ENCODE measurements at regions not wholly inside any gene's neighbourhood (a gene's known extent, or its start where the extent isn't known, plus 50 kb on each side); places are given as distances from the start of the nearest gene placed in this dataset.
"Not testable (repeated sequence)": the region's sequence is repeated elsewhere in the genome, so short reads cannot be mapped to it uniquely, and the experiment has no call there.

GRCh38 chr12:42019746-42020145, 124.9 kb downstream of the GXYLT1 start:
- TF ChIP-seq, protein P1, sequence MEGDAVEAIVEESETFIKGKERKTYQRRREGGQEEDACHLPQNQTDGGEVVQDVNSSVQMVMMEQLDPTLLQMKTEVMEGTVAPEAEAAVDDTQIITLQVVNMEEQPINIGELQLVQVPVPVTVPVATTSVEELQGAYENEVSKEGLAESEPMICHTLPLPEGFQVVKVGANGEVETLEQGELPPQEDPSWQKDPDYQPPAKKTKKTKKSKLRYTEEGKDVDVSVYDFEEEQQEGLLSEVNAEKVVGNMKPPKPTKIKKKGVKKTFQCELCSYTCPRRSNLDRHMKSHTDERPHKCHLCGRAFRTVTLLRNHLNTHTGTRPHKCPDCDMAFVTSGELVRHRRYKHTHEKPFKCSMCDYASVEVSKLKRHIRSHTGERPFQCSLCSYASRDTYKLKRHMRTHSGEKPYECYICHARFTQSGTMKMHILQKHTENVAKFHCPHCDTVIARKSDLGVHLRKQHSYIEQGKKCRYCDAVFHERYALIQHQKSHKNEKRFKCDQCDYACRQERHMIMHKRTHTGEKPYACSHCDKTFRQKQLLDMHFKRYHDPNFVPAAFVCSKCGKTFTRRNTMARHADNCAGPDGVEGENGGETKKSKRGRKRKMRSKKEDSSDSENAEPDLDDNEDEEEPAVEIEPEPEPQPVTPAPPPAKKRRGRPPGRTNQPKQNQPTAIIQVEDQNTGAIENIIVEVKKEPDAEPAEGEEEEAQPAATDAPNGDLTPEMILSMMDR (IDR thresholded peaks at IDR 0.05; ENCODE audit: borderline replicate concordance, insufficient read depth, low read depth, low read length) = no peak
- no peak overlapping the region for H3K4me3 ChIP-seq (ENCODE audit: low read depth, low read length)

- TF ChIP-seq, protein P1 (IDR thresholded peaks at IDR 0.05; ENCODE audit: borderline replicate concordance, insufficient read depth, low read depth, low read length) = no peak
- H3K4me3 ChIP-seq (ENCODE audit: low read depth, low read length) = no peak overlapping the region
Measured at GRCh38 chr12:42017051-42017450, 127.6 kb downstream of the GXYLT1 start.

- TF ChIP-seq, protein P1 (IDR thresholded peaks at IDR 0.05; ENCODE audit: borderline replicate concordance, insufficient read depth, low read depth, low read length) = no peak
Measured at GRCh38 chr12:42015051-42015461, 129.6 kb downstream of the GXYLT1 start.

DNA sequence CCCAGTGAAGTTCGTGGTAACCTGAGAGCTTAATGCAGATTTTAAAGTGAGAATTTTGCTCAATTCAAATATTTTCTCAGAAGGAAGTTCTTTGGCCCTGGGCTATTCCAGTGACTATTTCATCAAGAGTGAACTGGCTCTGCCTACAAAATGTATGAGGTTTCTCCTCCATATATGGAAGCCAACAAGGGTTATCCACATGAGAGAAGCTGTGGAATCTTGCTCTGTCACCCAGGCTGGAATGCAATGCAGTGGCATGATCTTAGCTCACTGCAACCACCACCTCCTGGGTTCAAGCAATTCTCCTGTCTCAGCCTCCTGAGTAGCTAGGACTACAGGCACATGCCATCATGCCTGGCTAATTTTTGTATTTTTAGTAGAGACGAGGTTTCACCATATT, 132.2 kb downstream of the GXYLT1 start:
- H3K4me3 ChIP-seq (ENCODE audit: low read depth, low read length) = not testable (repeated sequence)

More at GRCh38 chr12:42015051-42015461, 129.6 kb downstream of the GXYLT1 start:
- H3K4me3 ChIP-seq (ENCODE audit: low read depth, low read length) = no peak overlapping the region

DNA sequence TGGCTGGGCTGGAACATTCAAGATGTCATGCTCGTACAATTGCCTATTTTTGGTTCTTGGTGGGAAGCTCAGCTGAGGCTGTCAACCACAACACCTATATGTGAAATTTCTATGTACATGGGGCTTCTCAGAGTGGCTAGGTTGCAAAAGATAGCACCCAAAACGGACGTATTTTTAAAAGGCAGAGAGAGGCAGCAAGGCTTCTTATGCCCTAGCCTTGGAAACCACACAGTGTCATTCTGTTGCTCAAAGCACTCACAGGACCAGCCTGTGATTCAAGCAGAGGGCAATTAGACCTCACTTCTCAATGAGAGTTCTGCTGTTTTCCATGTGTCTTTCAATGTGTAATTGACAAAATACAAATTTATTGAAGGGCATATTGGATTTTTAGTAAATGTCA, 134.0 kb downstream of the GXYLT1 start:
- no peak overlapping the region for H3K4me3 ChIP-seq (ENCODE audit: low read depth, low read length)
- TF ChIP-seq, protein P1 (IDR thresholded peaks at IDR 0.05; ENCODE audit: borderline replicate concordance, insufficient read depth, low read depth, low read length) = no peak

- H3K4me3 ChIP-seq (ENCODE audit: low read depth, low read length) = no peak overlapping the region
- TF ChIP-seq, protein P1 (IDR thresholded peaks at IDR 0.05; ENCODE audit: borderline replicate concordance, insufficient read depth, low read depth, low read length) = no peak
Measured at GRCh38 chr12:42010257-42010656, 134.4 kb downstream of the GXYLT1 start.

GRCh38 chr12:42008996-42009395, 135.7 kb downstream of the GXYLT1 start:
- H3K4me3 ChIP-seq (ENCODE audit: low read depth, low read length) = no peak overlapping the region
- TF ChIP-seq, protein P1 (IDR thresholded peaks at IDR 0.05; ENCODE audit: borderline replicate concordance, insufficient read depth, low read depth, low read length) = no peak

- TF ChIP-seq, protein P1 (IDR thresholded peaks at IDR 0.05; ENCODE audit: borderline replicate concordance, insufficient read depth, low read depth, low read length) = no peak
- no peak overlapping the region for H3K4me3 ChIP-seq (ENCODE audit: low read depth, low read length)
Measured at GRCh38 chr12:42003031-42003430, 141.6 kb downstream of the GXYLT1 start.

Data from GM12875 (cell line).